Nucleus accumbens (tissue), 56 donors: ENCODE measurements at regions not wholly inside any gene's neighbourhood (a gene's known extent, or its start where the extent isn't known, plus 50 kb on each side); places are given as distances from the start of the nearest gene placed in this dataset.

Experiments
- DNase-seq, 56 donors: peaks; one replicate each; lab custom pipeline; 2025; lab: John Stamatoyannopoulos, UW

DNA sequence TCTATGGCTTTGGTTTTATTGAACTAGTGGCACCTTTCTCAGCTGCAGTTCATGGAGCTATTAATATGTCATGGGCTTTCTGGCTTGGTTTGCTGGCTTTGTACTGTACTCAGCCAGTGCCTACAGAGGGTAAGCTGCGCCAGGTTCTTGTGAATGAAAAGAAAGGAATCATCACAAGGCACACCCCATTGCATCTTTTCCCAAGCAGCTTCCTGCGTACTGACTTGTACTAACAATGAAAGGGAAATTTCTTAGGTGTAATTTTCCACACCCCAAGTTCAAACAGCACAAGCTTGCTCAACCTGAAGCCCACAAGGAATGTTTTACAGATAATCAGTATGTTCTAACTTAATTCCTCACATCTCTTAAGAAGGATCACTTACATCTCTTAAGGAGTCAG is 78.0 kb upstream of the TNFSF18 start:
- DNase-seq: no peak

DNA sequence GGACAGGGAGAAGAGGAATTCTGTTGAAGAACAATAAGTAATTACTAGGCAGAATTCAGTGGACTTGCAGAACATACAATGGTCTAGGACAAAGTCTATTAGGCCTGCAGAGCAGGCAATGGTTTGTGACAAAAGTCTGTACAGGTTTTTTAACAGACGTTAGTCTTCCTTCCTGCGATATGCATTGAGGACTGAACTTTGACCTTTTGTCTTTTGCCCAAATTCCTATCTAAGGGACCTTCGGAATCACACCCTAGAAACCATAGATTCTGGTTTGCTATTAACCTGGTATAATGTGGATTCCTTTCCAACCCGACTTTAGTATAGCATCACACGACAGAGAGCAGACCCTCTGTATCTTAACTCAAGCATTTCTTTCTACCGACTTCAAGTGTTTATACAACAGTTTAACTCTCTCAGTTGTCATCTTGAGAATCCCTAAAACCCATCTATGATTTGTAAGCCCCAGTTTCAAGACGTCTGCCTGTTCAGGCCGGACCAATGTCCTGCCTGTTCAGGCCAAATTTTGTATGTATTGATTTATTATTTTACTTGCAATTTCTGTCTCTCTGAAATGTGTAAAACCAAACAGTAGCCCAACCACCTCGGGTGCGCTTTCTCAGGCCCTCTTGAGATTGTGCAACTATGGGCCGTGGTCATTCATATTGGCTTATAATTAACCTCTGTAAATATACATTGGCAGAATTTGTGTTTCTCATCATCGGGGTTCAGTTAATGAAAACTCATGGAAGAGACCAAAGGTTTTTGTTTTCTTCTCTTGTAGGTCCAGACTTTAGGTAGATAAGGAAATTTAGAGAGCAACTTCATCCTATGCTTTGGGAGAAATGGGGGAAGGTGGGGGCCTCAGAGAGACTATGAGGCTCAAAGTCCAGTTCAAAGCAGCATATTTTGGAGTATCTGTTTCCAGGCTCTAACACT is 76.9 kb upstream of the TNFSF18 start:
- DNase-seq: no peak

DNA sequence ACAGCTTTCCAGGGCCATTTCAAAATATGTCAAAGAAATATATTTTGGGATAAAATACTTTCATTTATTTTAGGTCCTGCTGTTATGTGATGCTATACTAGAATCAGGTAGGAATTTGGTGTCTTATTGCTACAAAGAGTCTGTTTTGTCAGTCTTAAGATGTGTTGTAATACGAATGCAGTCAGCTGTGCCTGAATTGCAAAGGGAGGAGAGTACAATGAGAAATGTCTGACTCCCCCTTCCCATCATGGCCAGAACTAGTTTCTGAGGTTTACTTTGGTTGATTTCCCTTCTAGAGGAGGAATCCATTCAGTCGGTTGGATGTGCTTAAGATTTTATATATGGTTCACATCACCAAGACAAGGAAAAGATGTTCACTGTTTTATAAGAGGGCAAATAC is 75.7 kb upstream of the TNFSF18 start:
- no peak for DNase-seq

DNA sequence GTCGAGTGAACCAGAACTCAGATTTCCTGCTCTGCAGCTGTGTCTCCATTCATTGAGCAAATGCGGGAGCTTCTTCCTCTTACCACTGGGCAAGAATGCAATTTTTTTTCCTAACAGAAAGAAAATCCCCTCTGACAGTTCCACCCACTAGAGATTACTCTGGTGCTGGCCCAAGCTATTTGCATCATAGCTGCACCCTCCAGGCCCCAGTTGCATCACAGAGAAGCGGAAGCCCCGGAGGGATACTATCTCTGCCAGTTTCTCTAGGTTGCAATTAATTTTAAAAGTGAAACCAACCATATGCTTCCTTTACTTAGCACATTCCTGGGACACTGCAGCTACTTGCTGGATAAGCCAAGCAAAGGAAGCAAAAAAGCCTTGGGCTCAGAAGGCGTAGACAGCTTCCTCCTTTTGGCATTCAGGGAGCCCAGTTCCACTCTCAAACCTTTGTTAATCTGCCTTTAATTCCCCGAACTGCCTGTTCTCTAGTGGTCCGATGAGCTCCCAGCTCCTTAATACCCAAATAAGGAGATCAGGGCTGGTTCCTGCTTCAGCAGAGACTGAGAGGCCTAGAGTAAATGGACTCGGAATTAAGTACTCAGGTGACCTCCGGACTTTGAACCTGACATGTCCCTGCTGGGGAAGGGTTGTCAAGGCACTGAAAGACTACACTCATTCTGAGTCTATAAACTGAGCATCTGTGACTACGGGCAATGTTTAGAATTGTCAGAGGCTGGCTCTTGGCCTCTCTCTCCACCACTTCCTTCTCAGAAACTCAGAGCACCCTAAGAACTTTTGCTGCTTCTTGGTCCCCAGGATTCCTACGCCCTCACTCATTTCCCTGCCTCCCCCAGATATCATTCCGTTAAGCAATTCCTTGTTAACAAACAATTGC is 72.5 kb upstream of the TNFSF18 start:
- DNase-seq: peak in 24 of 56 donors; percentile 0 to 33 (median 6)

DNA sequence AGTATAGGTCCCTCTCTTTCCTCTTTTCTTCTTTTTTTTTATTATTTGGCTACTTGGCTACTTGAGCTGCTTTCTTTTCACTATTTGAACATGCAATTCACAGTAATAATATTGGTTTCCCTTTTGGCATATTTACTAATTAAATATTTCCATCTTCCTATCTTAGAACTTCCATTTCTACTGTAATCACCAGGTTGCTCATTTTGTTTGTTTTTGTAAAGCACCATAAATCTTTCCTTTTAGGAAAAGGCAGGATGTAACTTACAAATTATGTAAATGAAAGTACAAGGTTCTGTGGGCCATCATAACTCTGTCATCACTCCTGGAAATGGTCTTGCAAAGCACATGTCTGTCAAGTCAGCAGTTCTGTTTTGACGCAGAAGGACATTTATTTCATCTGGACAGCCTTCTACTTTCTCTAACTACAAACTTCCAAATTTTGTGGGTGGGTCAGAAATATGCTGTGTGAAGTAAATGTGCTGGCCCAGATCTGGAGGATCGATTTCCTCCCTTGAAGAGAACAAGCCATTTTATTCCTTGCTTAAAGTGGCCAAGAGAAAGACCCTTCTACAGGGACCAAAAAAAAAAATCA is 71.7 kb upstream of the TNFSF18 start:
- DNase-seq: no peak

DNA sequence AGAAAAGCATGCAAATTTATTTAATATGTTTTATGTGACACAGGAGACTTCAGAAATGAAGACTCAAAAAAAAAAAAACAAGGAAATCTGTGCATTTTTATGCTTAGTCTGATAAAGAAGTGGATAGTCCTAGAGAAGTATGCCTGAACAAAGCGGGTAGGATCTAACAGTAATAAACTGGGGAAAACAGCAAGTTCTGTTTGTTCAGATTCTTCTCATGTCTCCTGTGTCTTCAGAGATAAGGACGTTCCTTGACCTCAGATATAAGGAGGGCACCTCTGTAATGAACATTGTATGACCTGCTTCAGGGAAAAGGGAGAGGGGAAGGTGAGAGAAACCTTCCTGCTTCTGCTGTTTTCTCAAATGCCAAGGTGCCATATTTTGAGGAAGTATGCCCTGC is 67.7 kb upstream of the TNFSF18 start:
- DNase-seq: no peak

DNA sequence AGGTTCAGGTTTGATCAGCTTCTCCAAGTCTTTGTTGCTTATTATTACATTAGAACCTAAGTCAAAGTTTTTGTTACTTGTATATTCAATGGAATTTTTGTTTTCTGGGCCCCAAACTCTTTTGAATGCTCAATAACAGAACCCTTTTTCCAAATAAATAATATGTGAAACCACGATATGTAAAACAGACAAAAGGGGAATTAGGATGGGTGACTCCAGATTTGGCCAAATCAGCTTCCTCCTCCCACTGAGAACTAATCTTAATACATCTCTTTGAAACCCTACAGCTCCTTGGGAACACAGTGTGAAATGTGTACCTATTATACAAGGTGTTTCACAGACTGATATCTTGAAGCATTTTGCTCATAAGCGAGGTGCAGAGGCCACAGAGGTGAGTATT is 67.0 kb upstream of the TNFSF18 start:
- no peak for DNase-seq

DNA sequence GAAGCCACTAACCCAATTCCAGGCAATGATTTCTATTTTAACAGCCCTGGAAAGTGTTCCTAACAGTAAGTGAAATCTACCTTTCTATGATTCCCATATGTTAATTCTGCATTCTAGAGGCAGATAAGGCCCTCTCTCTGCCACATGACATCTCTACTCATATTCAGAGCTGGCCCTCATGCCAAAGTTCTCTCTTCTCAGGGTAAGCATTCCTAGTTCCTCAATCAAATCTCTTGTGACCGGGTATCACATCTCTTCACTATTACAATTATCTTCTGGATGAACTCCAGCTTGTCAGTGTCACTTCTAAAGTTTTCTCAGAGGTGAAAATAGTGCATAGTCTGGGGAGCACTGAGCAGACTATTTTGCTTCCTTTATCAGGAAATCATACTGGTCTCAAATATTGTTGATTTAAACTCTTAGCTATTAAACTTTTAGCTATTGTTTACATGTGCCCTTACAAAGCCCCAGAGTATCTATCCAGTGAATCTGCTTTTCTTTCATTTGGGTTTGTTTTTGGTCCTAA is 66.4 kb upstream of the TNFSF18 start:
- no peak for DNase-seq

DNA sequence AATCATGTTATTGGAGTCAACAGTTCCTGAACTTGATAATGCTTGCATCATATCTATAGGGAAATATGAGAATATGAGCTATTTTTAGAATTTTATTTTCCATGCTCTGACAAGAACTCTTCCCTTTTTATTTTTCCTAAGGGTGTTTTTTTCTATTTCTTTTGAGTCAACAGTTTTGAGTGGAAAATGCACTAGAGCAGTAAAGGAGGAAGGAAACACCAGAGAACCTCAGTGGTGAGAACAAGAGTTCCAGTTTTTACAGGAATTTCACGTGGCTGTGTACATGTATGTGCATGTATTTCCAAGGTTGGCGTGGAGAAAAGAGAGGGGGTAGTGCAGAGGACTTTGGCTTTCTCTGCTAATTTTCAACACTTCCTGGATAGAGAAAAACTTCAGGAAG is 63.6 kb upstream of the TNFSF18 start:
- no peak for DNase-seq

DNA sequence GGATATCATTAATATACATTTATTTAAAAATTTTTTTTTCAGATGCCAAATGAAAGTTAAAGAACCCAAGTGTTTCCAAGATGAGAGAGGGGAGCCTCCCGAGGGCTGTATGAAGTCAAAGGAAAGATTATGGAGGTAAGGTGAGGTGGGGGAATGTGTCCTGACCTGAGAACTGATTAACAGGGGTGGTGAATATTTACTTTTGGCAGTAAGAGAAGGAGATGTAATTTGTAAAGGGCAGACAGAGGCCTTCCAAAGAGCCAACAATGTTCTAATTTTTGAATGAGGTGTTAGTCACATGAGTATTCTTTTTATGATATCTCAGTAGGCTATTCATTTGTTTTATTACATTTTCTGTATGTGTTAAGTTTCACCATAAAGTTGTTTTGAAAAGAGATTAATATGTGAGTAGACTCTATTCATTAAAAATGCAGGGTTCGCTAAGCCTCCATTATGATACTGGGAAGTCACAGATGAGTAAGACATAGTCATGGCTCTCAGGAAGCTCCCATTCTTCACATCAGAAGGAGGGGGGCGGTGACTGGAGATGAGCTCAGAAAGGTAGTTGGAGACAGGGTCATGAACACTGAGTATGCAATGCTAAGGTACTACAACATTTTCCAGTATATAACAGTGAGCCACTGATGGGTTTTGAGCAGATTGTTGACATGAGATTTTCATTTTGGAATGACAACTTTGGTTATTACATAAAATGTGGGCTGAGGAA is 62.4 kb upstream of the TNFSF18 start:
- DNase-seq: no peak

DNA sequence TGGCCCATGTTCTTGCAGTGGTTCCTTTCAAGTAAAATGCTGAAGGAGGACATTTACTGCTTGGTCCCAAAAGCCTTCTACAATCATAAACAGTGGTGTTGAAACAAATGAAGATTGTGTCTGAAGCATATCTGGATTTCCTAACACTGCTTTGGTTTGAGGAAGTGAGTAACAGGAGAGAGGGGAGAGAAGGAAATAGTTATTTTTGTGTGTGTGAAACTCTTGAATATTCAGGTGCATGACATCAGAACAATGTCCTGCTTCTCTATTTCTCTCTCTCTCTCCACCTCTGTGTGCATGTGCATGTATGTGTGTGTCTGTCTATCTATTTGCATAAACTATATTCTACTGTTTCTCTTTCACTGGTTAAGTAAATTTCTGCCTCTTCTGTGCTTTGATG is 61.4 kb upstream of the TNFSF18 start:
- no peak for DNase-seq

DNA sequence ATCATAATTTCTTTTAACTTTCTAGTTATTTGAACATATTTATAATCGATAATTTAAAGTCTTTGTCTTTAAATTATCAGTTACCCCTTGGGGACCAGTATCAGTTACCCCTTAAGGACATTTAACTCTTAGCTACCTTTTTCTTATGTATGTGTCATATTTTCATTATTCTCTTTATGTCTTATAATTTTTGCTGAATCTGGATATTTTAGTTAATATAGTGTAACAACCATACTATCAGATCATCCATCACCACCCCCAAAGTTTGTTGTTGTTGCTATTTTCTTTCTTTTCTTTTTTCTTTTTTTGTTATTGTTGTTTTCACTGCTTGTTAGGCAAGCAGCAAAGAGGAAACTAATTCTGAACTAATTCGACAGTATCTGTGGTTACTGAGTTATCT is 57.0 kb upstream of the TNFSF18 start:
- no peak for DNase-seq

DNA sequence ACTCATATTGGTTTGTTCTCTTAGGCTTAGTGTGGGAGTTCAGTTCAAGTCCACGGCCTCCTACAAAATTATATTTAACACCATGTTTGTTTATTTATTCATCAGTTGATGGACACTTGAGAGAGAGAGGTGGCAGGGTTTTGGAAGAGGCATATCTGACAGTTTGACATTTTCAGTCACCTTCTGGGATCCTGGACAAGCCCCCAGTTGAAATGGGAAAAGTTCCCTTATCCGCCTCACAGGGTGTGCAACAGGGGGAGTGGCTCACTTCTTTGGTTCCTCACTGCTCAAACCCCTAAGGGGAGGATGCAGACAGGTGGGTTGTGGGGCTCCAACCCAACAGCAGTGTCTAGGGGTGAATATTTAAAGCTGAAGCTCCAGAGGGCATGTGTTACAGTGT is 52.3 kb upstream of the TNFSF18 start:
- no peak for DNase-seq

DNA sequence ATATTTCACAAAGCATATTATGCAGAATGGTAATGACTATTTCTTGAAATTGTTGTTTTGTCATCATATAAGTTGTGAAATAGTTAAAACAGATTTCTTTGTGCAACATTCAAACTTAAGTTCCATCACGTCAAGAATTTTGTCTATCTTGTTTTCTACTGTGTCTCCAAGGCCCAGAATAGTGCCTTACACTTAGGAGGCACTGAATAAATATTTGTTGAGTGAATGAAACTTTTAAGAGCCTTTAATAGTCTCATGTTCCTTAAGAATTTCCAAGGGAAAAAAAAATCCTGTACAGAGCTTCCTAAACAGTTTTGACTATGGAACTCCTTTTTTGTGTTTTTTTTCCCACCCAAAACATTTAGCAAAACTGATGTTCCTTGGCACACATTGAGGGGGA is 50.8 kb upstream of the TNFSF18 start:
- DNase-seq: no peak

DNA sequence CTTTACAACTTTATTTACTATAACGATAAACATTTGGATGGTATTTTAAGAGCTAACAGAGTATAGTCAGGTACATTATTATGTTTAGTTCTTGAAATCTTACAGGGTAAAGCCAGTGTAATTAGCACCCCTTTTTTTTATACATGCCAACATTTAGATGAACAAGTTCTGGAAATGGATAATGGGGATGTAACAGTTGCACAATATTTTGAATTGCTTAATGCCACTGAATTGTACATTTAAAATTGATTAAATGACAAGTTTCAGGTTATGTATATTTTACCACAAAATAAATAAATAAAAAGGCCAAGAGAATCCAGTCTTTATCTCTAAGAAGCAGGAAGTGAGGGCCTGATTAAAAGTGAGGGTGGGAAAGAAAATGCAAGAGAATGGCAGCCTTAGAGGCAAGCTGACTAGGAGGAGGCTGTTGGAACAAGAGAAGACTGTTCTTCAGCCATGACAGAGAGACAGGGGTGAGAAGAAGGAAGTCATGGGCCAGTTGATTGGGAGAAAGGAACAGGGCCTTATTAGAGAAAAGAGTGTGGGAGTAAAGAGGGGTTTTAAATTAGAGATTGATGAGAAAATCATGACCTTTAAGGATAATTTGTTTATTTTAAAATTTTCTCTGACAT is 49.9 kb upstream of the TNFSF18 start:
- no peak for DNase-seq
